A673 (cell line): ENCODE measurements at regions not wholly inside any gene's neighbourhood (a gene's known extent, or its start where the extent isn't known, plus 50 kb on each side); places are given as distances from the start of the nearest gene placed in this dataset.

ENCODE experiments used
- BruUV-seq: library from RNA; stranded (reverse); fragments of 400-500 nt; replicated peaks from 2 replicates; lab custom pipeline; 2021; lab: Mats Ljungman, UMichigan
- CTCF ChIA-PET: fragments of 300-600 bp; sonication (Branson Sonifier 250); formaldehyde crosslinking; loops from one replicate; lab custom pipeline; 2022; ENCODE audit warnings: antibody characterized with exemption; lab: Charles Lee
- POLR2A ChIA-PET: fragments of 300-600 bp; sonication (Branson Sonifier 250); formaldehyde crosslinking; loops from one replicate; lab custom pipeline; 2022; ENCODE audit warnings: antibody characterized with exemption; ENCODE audit not compliant: low non-redundant PET; lab: Charles Lee
- DNase-seq: peaks from one replicate; pipeline ENCODE4 v3.0.0-alpha.2; 2015; ENCODE audit warnings: low spot score
- H3K27ac ChIP-seq: fragments of 200-600 bp; sonication (generic); 2 replicates; pipeline ENCODE4 v1.5.1; 2016; ENCODE audit warnings: mixed run types, low read depth, mild to moderate bottlenecking, mixed read lengths, antibody characterized with exemption, low read length; ENCODE audit not compliant: poor library complexity, severe bottlenecking
- H3K27me3 ChIP-seq: fragments of 200-600 bp; sonication (generic); replicated peaks from 2 replicates; pipeline ENCODE4 v1.6.1; 2017; ENCODE audit warnings: mixed run types, low read depth, mild to moderate bottlenecking, mixed read lengths, antibody characterized with exemption, low read length; ENCODE audit not compliant: insufficient read depth, poor library complexity
- H3K36me3 ChIP-seq: fragments of 200-600 bp; sonication (generic); 2 replicates; pipeline ENCODE4 v1.6.1; 2016; ENCODE audit warnings: mixed run types, mild to moderate bottlenecking, mixed read lengths, antibody characterized with exemption, low read length; ENCODE audit not compliant: insufficient read depth, poor library complexity, severe bottlenecking
- H3K4me1 ChIP-seq: fragments of 200-600 bp; sonication (generic); 2 replicates; pipeline ENCODE4 v1.6.1; 2017; ENCODE audit warnings: mixed run types, mild to moderate bottlenecking, mixed read lengths, antibody characterized with exemption, low read length; ENCODE audit not compliant: insufficient read depth, poor library complexity, severe bottlenecking
- H3K4me3 ChIP-seq: fragments of 200-600 bp; sonication (generic); 2 replicates; pipeline ENCODE4 v1.5.1; 2016; ENCODE audit warnings: low read depth, mixed run types, mild to moderate bottlenecking, mixed read lengths, low read length; ENCODE audit not compliant: poor library complexity, severe bottlenecking
- H3K9me3 ChIP-seq: fragments of 200-600 bp; sonication (generic); 2 replicates; pipeline ENCODE4 v1.6.1; 2016; ENCODE audit warnings: mixed run types, low read depth, mild to moderate bottlenecking, mixed read lengths, antibody characterized with exemption, low read length; ENCODE audit not compliant: poor library complexity, severe bottlenecking
- CTCF ChIP-seq: fragments of 300-800, 200-600 bp; sonication (generic); conservative IDR thresholded peaks from 2 replicates; pipeline ENCODE4 v1.5.1; 2017; ENCODE audit warnings: low read depth, mild to moderate bottlenecking, antibody characterized with exemption, low read length, moderate library complexity, mixed read lengths
- EZH2 ChIP-seq: fragments of 200-600 bp; sonication (generic); IDR thresholded peaks from 2 replicates; pipeline ENCODE4 v1.6.1; 2017; ENCODE audit warnings: borderline replicate concordance, low read depth, mild to moderate bottlenecking, mixed read lengths, antibody characterized with exemption, low read length; ENCODE audit not compliant: poor library complexity, severe bottlenecking
- intact Hi-C: fragments of 100-400 bp; cut with micrococcal nuclease; formaldehyde crosslinking; loops from one replicate; pipeline ENCODE4 v1.10.0; 2022; ENCODE audit not compliant: unreplicated experiment

DNA sequence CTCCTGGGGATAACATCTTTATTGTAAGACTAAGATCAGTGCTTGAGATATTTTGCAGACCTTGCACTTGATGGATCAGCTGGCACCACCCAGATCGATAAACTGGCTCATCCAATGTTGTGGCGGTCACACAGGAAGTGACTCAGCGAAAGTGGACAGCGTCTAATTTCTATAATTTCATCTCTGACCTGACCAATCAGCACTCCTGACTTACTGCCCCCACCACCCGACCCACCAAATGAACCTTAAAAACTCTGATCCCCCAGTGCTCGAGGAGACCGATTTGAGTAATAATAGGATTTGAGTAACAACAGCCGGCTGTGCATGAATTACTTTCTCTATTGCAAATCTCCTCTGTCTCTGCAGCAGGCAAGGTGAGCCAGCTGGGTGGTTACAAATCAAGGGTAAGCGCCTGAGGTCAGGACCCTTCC is 62.7 kb upstream of the RNU6-1 start:
- ChIA-PET POLR2A (no interaction called here), CTCF (no interaction called here)
- Histone ChIP-seq H3K4me3 (no peak overlapping the region), H3K27me3 (no peaks in the 10 kb centered on the region), H3K4me1 (no peaks in the 10 kb centered on the region), H3K9me3 (no peaks in the 10 kb centered on the region), H3K36me3 (no peaks in the 10 kb centered on the region), H3K27ac (no peak overlapping the region)
- no peak for TF ChIP-seq EZH2
- no peak for TF ChIP-seq CTCF
- BruUV-seq, result no TSS peak
- intact Hi-C loops, result no loop called here
- DNase-seq, result no peak

- DNase-seq, result no peak
These were observed 63.9 kb upstream of the RNU6-1 start for GRCh38 chr15:67903708-67904107.

GRCh38 chr15:67905628-67906027 is 65.8 kb upstream of the RNU6-1 start:
- no peak for DNase-seq
- Histone ChIP-seq H3K4me3 (no peak overlapping the region), H3K36me3 (no peaks in the 10 kb centered on the region), H3K27me3 (no peaks in the 10 kb centered on the region), H3K27ac (no peak overlapping the region), H3K4me1 (no peaks in the 10 kb centered on the region), H3K9me3 (peaks cover 3% of the 10 kb centered on the region)
- ChIA-PET CTCF (interaction anchor here (0.6 to 0.7 kb wide), 2 partner anchors 250 to 324 kb away, joined by 3 to 4 read pairs; partner anchors contain the start of gene CLN6), POLR2A (no interaction called here)
- TF ChIP-seq EZH2 (no peak), CTCF (no peak)
- no TSS peak for BruUV-seq
- intact Hi-C loops, result no loop called here

More at GRCh38 chr15:67903708-67904107, 63.9 kb upstream of the RNU6-1 start:
- TF ChIP-seq CTCF, result no peak
- no peak for TF ChIP-seq EZH2
- no peaks in the 10 kb centered on the region for H3K36me3 ChIP-seq
- POLR2A ChIA-PET, result no interaction called here
- no peak overlapping the region for H3K27ac ChIP-seq
- no peaks in the 10 kb centered on the region for H3K27me3 ChIP-seq
- no peak overlapping the region for H3K4me3 ChIP-seq
- no peaks in the 10 kb centered on the region for H3K4me1 ChIP-seq
- no TSS peak for BruUV-seq
- CTCF ChIA-PET, result interaction anchor here (0.6 kb wide), 1 partner anchor 25 kb away, joined by 6 read pairs; no protein-coding TSS in a partner anchor
- intact Hi-C loops, result no loop called here
- no peaks in the 10 kb centered on the region for H3K9me3 ChIP-seq
